Stromal cell of bone marrow (primary cell): ENCODE measurements at regions not wholly inside any gene's neighbourhood (a gene's known extent, or its start where the extent isn't known, plus 50 kb on each side); places are given as distances from the start of the nearest gene placed in this dataset.
A peak's percentile ranks its signal among the peaks of the same experiment; 100 is the strongest.

Experiments used
- DNase-seq: peaks from one replicate; pipeline ENCODE4 v3.0.0-alpha.2; 2012; ENCODE audit warnings: low read depth

DNA sequence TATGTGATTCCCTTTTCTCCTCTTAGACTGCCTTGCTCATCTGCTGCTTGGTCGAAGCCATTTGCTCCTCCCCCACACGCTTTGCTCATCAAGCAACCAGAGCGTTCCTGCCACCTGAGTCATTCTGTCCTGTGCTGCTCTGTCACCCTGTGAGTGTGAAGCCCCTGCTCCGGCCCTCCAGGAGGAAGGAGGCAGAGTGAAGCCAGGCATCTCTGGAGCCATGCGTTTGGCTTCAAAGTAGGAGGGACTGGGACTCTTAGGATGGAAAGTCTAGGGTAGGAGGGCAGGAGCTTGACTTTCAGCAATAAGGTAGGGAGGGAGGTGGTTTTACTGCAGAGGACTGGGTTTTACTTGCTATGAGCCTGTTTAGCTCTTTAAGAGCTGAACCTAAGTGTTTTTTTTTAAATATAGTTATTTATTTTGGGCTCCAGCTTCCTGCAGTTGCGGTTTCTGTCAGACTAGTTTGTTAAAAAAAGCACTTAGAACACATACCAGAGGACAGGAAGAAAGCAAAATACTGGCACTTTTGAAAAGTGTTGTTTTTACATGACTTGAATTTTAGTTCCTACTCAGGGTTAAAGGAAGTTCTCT lies 63.6 kb downstream of the SPINK2 start:
- DNase-seq = peak; percentile 87

- DNase-seq = peak; percentile 63
Observed at GRCh38 chr4:56757261-56757746, 64.2 kb downstream of the SPINK2 start.

DNA sequence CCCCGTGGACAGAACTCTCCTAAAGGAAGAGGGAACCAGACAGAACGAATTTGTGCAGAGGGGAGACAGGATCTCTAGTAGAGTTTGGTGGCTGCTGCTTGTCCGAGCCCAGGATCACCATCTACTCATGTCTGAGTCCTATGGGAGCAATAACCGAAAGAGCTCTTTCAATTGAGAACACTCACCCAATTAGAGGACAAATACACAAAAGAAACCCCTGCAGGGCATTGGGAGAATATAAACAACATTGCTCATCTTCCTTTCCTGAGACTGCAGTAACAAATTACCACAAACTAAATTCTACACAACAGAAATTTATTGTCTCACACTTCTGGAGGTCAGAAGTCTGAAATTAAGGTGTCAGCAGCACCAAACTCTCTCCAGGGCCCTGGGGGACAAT lies 65.6 kb downstream of the SPINK2 start:
- DNase-seq = no peak

- DNase-seq = no peak
Observed at GRCh38 chr4:56752985-56753384, 68.5 kb downstream of the SPINK2 start.

- no peak for DNase-seq
Observed at GRCh38 chr4:56750231-56750630, 69.1 kb upstream of the HOPX start.

- no peak for DNase-seq
Observed at GRCh38 chr4:56748271-56748670, 67.2 kb upstream of the HOPX start.

DNA sequence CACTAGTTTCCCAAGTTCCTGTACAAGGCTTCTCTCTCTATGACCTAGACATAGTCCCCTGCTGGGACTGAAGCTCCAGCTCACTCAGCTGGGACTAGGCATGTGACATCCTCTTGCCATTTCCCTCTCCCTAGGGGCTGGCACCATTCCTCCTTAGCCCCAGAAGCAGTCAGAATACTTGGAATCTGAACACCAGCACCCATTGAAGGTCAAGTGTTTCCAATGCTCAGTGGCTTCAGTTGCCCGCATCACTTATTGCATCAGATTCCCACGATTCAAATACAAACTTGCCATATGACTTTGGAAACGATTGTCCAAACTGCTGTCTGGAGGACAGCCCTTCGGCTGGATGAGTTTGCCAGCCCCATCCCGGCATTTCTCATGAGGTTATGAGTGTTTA lies 65.5 kb upstream of the HOPX start:
- DNase-seq = no peak

DNA sequence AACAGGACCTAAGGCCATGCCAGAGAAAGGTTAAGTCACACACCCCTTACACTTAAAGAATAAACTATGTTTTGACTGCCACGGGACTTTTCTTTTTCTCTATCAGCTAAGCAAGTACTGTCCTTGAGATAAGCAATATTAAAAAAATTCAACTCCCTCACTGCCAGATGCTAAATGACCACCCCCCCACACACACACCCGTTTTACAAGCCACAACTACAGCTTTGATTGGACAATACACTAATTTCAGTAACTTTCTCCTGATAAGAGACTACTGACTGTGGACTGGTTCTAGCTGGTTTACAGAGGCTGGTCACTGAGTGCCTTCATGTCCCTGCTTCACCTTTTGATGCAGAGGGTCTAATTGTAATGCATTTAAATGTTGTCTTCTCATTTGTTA lies 63.9 kb upstream of the HOPX start:
- DNase-seq = no peak

DNA sequence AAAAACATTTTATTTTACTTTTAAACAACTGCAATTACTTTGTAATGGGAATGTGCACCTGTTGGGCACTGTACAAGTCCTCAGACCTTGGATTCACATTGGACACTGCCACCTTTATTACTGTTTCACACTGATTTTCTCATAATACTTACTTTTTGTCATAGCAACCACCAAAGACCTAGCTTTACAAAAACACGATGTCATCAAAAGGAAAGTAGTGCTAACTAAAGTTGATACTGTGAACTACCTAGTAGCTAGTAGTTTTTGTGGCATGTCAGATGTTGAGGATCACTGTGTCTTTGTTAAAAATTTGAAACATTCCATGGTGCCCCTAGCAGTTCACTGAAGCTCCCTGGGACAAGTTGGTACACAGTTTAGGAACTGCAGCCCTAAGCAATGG lies 62.9 kb upstream of the HOPX start:
- no peak for DNase-seq

- DNase-seq = no peak
Observed at GRCh38 chr4:56743550-56743949, 62.5 kb upstream of the HOPX start.

DNA sequence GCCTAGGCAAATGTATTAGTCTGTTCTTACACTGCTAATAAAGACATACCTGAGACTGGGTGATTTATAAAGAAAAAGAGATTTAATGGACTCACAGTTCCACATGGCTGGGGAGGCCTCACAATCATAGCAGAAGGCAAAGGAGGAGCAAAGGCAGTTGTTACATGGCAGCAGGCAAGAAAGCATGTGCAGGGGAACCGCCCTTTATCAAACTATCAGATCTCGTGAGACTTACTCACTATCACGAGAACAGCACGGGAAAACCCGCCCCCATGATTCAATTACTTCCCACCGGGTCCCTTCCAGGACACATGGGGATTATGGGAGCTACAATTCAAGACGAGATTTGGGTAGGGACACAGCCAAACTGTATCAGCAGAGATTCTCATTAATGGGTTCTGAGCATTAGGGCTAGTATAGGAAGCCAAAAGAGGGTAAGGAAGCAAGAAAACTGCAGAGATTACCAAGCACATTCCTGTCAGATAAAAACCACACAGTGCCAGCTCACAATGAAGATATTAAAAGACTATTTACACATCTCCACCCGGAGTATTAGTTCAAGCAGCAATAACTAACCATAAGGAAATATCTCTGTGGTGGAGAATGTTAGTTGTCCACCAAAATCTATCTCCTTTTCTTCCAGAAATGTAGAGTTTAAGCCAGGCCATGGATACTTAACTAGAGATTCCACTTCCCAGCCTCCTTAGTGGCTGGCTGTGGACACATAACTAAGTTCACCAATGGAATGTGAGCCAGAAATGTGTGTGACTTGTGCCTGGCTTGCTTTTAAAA lies 61.2 kb upstream of the HOPX start:
- DNase-seq = peak; percentile 45

- DNase-seq = no peak
Observed at GRCh38 chr4:56741595-56741994, 60.5 kb upstream of the HOPX start.

GRCh38 chr4:56739066-56739777 lies 58.1 kb upstream of the HOPX start:
- DNase-seq = peak; percentile 6

DNA sequence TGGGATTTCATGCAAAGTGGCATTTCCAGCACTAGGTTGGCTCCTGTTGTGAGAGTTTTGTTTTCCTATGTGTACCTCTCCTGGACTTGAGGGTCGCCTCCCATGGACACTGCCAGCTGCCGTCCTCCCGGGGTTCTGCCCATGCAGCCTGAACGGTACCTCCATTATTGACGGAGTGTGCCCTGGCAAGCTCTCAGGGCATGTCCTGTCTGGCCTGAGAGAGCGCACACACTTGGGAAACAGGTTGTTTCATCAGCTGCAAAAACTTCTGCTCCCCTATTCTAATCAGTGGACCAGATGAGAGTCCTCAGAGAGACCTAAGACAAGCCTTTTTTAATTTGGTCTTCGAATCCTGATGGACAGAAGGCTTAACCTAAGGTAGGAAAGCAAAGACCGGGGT lies 56.6 kb upstream of the HOPX start:
- DNase-seq = no peak

DNA sequence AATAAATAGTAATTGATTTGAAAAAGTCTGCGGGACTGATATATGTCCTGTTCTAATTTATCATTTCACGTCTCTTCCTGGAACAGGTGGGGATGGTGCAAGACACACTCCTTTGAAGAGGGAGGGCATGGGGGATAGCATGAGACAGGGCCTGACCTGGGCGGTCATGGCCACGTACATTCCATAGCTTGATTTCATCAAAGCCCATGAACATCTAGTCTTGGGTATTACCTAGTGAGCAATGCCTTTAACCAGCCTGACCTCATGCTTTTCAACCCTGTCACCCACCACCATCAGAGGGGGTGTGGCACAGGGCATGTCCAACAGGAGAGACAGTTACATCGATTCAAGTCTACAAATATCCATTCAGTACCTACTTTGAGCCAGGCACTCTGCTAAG lies 52.3 kb upstream of the HOPX start:
- DNase-seq = no peak

DNA sequence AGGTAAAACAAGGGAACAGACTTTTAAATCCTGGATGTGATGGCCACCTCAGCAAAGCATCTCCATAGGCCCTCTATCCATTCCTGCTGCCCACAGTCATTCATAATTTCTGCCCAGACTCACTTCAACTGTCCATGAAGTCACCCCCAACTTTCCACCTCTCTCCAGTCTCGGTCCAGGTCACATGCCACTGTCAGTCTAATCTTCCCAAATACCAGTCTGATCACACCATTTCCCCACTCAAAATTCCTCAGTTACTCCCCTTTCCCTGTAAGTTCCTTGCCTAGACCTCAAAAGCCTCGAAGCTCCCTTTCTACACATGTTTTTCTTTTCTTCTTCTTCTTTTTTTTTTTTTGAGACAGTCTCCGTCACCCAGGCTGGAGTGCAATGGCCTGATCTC lies 51.2 kb upstream of the HOPX start:
- no peak for DNase-seq

DNA sequence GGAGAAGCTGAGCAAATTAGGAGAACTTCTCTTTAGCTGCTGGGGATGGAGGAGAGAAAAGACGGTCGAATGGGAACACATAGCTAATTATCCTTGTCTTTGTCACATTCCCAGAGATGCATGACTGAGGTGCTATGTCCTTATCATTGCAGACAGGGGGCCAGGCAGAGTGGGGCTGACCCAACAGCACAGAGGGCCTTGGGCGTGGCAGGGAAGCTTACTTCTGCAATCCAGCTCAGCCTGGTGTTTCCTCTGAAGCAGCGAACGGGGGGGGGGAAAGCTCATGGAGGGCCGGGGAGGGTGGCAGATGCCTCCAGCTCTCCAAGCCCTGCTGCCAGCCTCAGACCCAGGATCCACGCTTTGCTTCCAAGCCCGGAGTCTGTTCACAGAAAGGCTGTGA lies 50.8 kb upstream of the HOPX start:
- no peak for DNase-seq
